ENCODE measurements at regions not wholly inside any gene's neighbourhood (a gene's known extent, or its start where the extent isn't known, plus 50 kb on each side); places are given as distances from the start of the nearest gene placed in this dataset.

GRCh38 chr7:26592011-26592410 is 272.4 kb downstream of the SKAP2 start:
- TF ChIP-seq POLR2A (IDR thresholded peaks at IDR 0.05) (no peak), CTCF (IDR thresholded peaks at IDR 0.05) (no peak)

Data from prostate gland (tissue), 2 donors.